Endothelial cell of umbilical vein (primary cell): ENCODE measurements at regions not wholly inside any gene's neighbourhood (a gene's known extent, or its start where the extent isn't known, plus 50 kb on each side); places are given as distances from the start of the nearest gene placed in this dataset.

ENCODE experiments used
- BruUV-seq: library from RNA; stranded (reverse); fragments of 400-500 nt; replicated peaks from 2 replicates; lab custom pipeline; 2021; lab: Mats Ljungman, UMichigan
- CTCF ChIA-PET: fragments of 300-600, 350-600 bp; sonication (Branson Sonifier 250); formaldehyde crosslinking; loops from one replicate; lab custom pipeline; 2021; ENCODE audit warnings: antibody characterized with exemption, inconsistent platforms; lab: Charles Lee
- POLR2A ChIA-PET: fragments of 300-600, 350-600 bp; sonication (Branson Sonifier 250); formaldehyde crosslinking; loops from one replicate; lab custom pipeline; 2021; ENCODE audit warnings: antibody characterized with exemption, inconsistent platforms; lab: Charles Lee
- DNase-seq: peaks from one replicate; pipeline ENCODE4 v3.0.0-alpha.2; 2011; ENCODE audit warnings: low read depth, low spot score
- FAIRE-seq: peaks from 2 replicates; lab custom pipeline; 2011; peaks lifted over from hg19 to GRCh38; lab: Jason Lieb, UNC
- H2AFZ ChIP-seq: 2 replicates; pipeline ENCODE4 v1.6.0; 2012; ENCODE audit warnings: low read depth, low read length, control low read depth, inconsistent platforms
- H3K27ac ChIP-seq: 2 replicates; pipeline ENCODE4 v1.5.1; 2011; ENCODE audit warnings: low read depth, mild to moderate bottlenecking, control low read depth, low read length, moderate library complexity; ENCODE audit not compliant: insufficient read depth
- H3K27me3 ChIP-seq, 2 experiments: 2 replicates each; pipeline versions ENCODE4 v1.6.0 to v1.6.1; 2011; ENCODE audit warnings: low read length in 2 of 2, mixed read lengths in 1 of 2; ENCODE audit not compliant: control insufficient read depth in 2 of 2, insufficient read depth in 2 of 2
- H3K36me3 ChIP-seq, 2 experiments: 2 replicates in 1 of 2; 3 replicates in 1 of 2; pipeline ENCODE4 v1.5.1; 2011; ENCODE audit warnings: low read length in 2 of 2, mild to moderate bottlenecking in 1 of 2, moderate library complexity in 1 of 2; ENCODE audit not compliant: control insufficient read depth in 2 of 2, insufficient read depth in 2 of 2; ENCODE audit errors: extremely low read depth in 1 of 2
- H3K4me1 ChIP-seq: 3 replicates; pipeline ENCODE4 v1.5.1; 2011; ENCODE audit warnings: mild to moderate bottlenecking, low read length; ENCODE audit not compliant: control insufficient read depth, insufficient read depth; ENCODE audit errors: extremely low read depth
- H3K4me2 ChIP-seq: 2 replicates; pipeline ENCODE4 v1.6.1; 2011; ENCODE audit warnings: low read length, control low read depth, mixed read lengths; ENCODE audit not compliant: insufficient read depth
- H3K4me3 ChIP-seq, 3 experiments: fragments of 200-600 bp in 1 of 3; sonication (generic), shearing (Covaris generic) in 1 of 3; replicated peaks in 1 of 3; 2 replicates each; pipeline ENCODE4 v1.5.1; 2011 to 2016; ENCODE audit warnings: control low read depth in 3 of 3, low read length in 3 of 3, mild to moderate bottlenecking in 2 of 3, inconsistent platforms in 1 of 3, low read depth in 1 of 3, moderate library complexity in 1 of 3; ENCODE audit not compliant: insufficient read depth in 1 of 3
- H3K79me2 ChIP-seq: 2 replicates; pipeline ENCODE4 v1.6.0; 2012; ENCODE audit warnings: low read length, inconsistent platforms; ENCODE audit not compliant: control insufficient read depth, insufficient read depth
- H3K9ac ChIP-seq: replicated peaks from 2 replicates; pipeline ENCODE3; 2011; ENCODE audit warnings: low read length, control low read depth; ENCODE audit not compliant: insufficient read depth; ENCODE audit errors: extremely low read depth
- H3K9me1 ChIP-seq: replicated peaks from 3 replicates; pipeline ENCODE4 v1.6.0; 2011; ENCODE audit warnings: mild to moderate bottlenecking, low read length; ENCODE audit not compliant: control insufficient read depth, insufficient read depth; ENCODE audit errors: extremely low read depth
- H3K9me3 ChIP-seq: replicated peaks from 2 replicates; pipeline ENCODE4 v1.5.1; 2012; ENCODE audit warnings: low read length, inconsistent platforms; ENCODE audit not compliant: control insufficient read depth, insufficient read depth
- H4K20me1 ChIP-seq: replicated peaks from 2 replicates; pipeline ENCODE3; 2011; ENCODE audit warnings: mild to moderate bottlenecking, low read length; ENCODE audit not compliant: control insufficient read depth, insufficient read depth; ENCODE audit errors: extremely low read depth
- CTCF ChIP-seq, 2 donors: IDR thresholded peaks; 1 replicate in 1 of 2; 2 replicates in 1 of 2; pipeline ENCODE4 v1.5.1; 2011; ENCODE audit warnings: low read length in 2 of 2, mild to moderate bottlenecking in 2 of 2, moderate library complexity in 2 of 2, control low read depth in 1 of 2, inconsistent platforms in 1 of 2, low read depth in 1 of 2; ENCODE audit not compliant: insufficient read depth in 1 of 2; ENCODE audit errors: extremely low read depth in 1 of 2
- EZH2 ChIP-seq: IDR thresholded peaks from 2 replicates; pipeline ENCODE4 v1.6.1; 2012; ENCODE audit warnings: borderline replicate concordance, low read depth, mild to moderate bottlenecking, moderate library complexity, low read length, inconsistent platforms; ENCODE audit not compliant: severe bottlenecking
- FOS ChIP-seq: IDR thresholded peaks from 2 replicates; pipeline ENCODE4 v1.6.1; 2011; ENCODE audit warnings: mild to moderate bottlenecking, low read length, moderate library complexity, borderline replicate concordance; ENCODE audit not compliant: insufficient read depth
- GATA2 ChIP-seq: IDR thresholded peaks from 2 replicates; pipeline ENCODE4 v1.7.0; 2011; ENCODE audit warnings: low read depth, mild to moderate bottlenecking, moderate library complexity, mixed read lengths, low read length; ENCODE audit not compliant: insufficient read length, insufficient read depth
- JUN ChIP-seq: IDR thresholded peaks from 2 replicates; pipeline ENCODE4 v1.6.1; 2011; ENCODE audit warnings: borderline replicate concordance, low read depth; ENCODE audit not compliant: insufficient read length, insufficient read depth
- MAX ChIP-seq: IDR thresholded peaks from 2 replicates; pipeline ENCODE4 v1.6.1; 2011; ENCODE audit not compliant: insufficient read depth, insufficient read length
- MYC ChIP-seq: IDR thresholded peaks from one replicate; pipeline ENCODE4 v1.6.1; 2011; ENCODE audit warnings: mild to moderate bottlenecking, low read depth, low read length
- POLR2A ChIP-seq: IDR thresholded peaks from 2 replicates; pipeline ENCODE4 v1.6.1; 2012; ENCODE audit warnings: low read depth, mild to moderate bottlenecking, control low read depth, low read length
- POLR2AphosphoS5 ChIP-seq: IDR thresholded peaks from 2 replicates; pipeline ENCODE4 v1.6.1; 2012; ENCODE audit warnings: low read depth, mild to moderate bottlenecking, control low read depth, low read length, moderate library complexity; ENCODE audit not compliant: insufficient read depth
- dilution Hi-C: fragments of 300-500 bp; cut with MboI; formaldehyde crosslinking; loops from one replicate; pipeline ENCODE4 v1.15.0; 2019; ENCODE audit warnings: low sequenced_read_pairs; ENCODE audit not compliant: extremely low pct_ligation_motif_present
- intact Hi-C: fragments of 100-400 bp; cut with micrococcal nuclease; formaldehyde crosslinking; loops from one replicate; pipeline ENCODE4 v1.10.0; 2022

- intact Hi-C loops, result no loop called here
- no TSS peak for BruUV-seq
- Histone ChIP-seq H3K27ac (no peak overlapping the region), H3K4me2 (no peak overlapping the region), H3K9me3 (no peaks in the 10 kb centered on the region), H3K27me3 (no peaks in the 10 kb centered on the region), H3K36me3 (peaks cover 3 to 8% of the 10 kb centered on the region in 2 experiments), H4K20me1 (no peaks in the 10 kb centered on the region), H2AFZ (no peak overlapping the region), H3K4me1 (no peaks in the 10 kb centered on the region), H3K9me1 (no peaks in the 10 kb centered on the region), H3K9ac (no peak overlapping the region), H3K4me3 (no peak overlapping the region), H3K79me2 (peaks cover 13% of the 10 kb centered on the region)
- ChIA-PET CTCF (no interaction called here), POLR2A (no interaction called here)
- dilution Hi-C loops, result no loop called here
- no peak for FAIRE-seq
- DNase-seq, result no peak
- TF ChIP-seq JUN (no peak), MAX (no peak), FOS (no peak), POLR2A (no peak), EZH2 (no peak), POLR2AphosphoS5 (no peak), CTCF (IDR thresholded peaks at IDR 0.05; ENCODE audit: extremely low read depth in 1 of 2, insufficient read depth in 1 of 2, low read depth in 1 of 2, low read length in 2 of 2) (no peak), GATA2 (no peak), MYC (no peak)
Observed at GRCh38 chr12:124487834-124488165, 79.6 kb downstream of the NCOR2 start.
